ENCODE measurements at regions not wholly inside any gene's neighbourhood (a gene's known extent, or its start where the extent isn't known, plus 50 kb on each side); places are given as distances from the start of the nearest gene placed in this dataset.

GRCh38 chr11:133713406-133713805, 131.9 kb downstream of the SPATA19 start:
- TF ChIP-seq CTCF (IDR thresholded peaks at IDR 0.05): no peak
- TF ChIP-seq EP300 (IDR thresholded peaks at IDR 0.05): no peak
- no peak for TF ChIP-seq POLR2A (IDR thresholded peaks at IDR 0.05)
- no peak for TF ChIP-seq POLR2AphosphoS5 (IDR thresholded peaks at IDR 0.05)
- H3K36me3 ChIP-seq: no peaks in the 10 kb centered on the region
- no peaks in the 10 kb centered on the region for H3K27me3 ChIP-seq
- H3K4me1 ChIP-seq: no peaks in the 10 kb centered on the region
- no peak overlapping the region for H3K4me3 ChIP-seq
- no peak for DNase-seq (ENCODE audit: low spot score in 2 of 2)
- 90% methylated on average over 3 of the region's 3 CpGs for WGBS
- H3K27ac ChIP-seq: no peak overlapping the region
- no peaks in the 10 kb centered on the region for H3K9me3 ChIP-seq

GRCh38 chr11:133712051-133712560, 133.2 kb downstream of the SPATA19 start:
- H3K27me3 ChIP-seq: no peaks in the 10 kb centered on the region
- H3K36me3 ChIP-seq: no peaks in the 10 kb centered on the region
- no peak overlapping the region for H3K27ac ChIP-seq
- no peak overlapping the region for H3K4me3 ChIP-seq
- no peak for DNase-seq (ENCODE audit: low spot score in 2 of 2)
- WGBS: 17% methylated on average over 4 of the region's 4 CpGs
- no peaks in the 10 kb centered on the region for H3K9me3 ChIP-seq
- H3K4me1 ChIP-seq: no peaks in the 10 kb centered on the region
- TF ChIP-seq EP300 (IDR thresholded peaks at IDR 0.05): no peak
- TF ChIP-seq POLR2A (IDR thresholded peaks at IDR 0.05): no peak
- TF ChIP-seq CTCF (IDR thresholded peaks at IDR 0.05): no peak
- no peak for TF ChIP-seq POLR2AphosphoS5 (IDR thresholded peaks at IDR 0.05)

- Histone ChIP-seq H3K9me3 (no peaks in the 10 kb centered on the region), H3K36me3 (no peaks in the 10 kb centered on the region), H3K27ac (no peak overlapping the region), H3K4me1 (no peaks in the 10 kb centered on the region), H3K27me3 (no peaks in the 10 kb centered on the region), H3K4me3 (no peak overlapping the region)
- no peak for DNase-seq (ENCODE audit: low spot score in 2 of 2)
- no peak for TF ChIP-seq POLR2AphosphoS5 (IDR thresholded peaks at IDR 0.05)
- TF ChIP-seq CTCF (IDR thresholded peaks at IDR 0.05): no peak
- TF ChIP-seq EP300 (IDR thresholded peaks at IDR 0.05): no peak
- TF ChIP-seq POLR2A (IDR thresholded peaks at IDR 0.05): no peak
- 41% methylated on average over 4 of the region's 4 CpGs for WGBS
Measured at GRCh38 chr11:133711545-133711944, 133.8 kb downstream of the SPATA19 start.

GRCh38 chr11:133710681-133711240, 134.6 kb downstream of the SPATA19 start:
- no peak for DNase-seq (ENCODE audit: low spot score in 2 of 2)
- Histone ChIP-seq H3K27me3 (no peaks in the 10 kb centered on the region), H3K27ac (no peak overlapping the region), H3K4me3 (no peak overlapping the region), H3K4me1 (no peaks in the 10 kb centered on the region), H3K9me3 (no peaks in the 10 kb centered on the region), H3K36me3 (no peaks in the 10 kb centered on the region)
- WGBS: 84% methylated on average over 4 of the region's 4 CpGs
- TF ChIP-seq POLR2AphosphoS5 (IDR thresholded peaks at IDR 0.05): no peak
- no peak for TF ChIP-seq POLR2A (IDR thresholded peaks at IDR 0.05)
- no peak for TF ChIP-seq EP300 (IDR thresholded peaks at IDR 0.05)
- no peak for TF ChIP-seq CTCF (IDR thresholded peaks at IDR 0.05)

GRCh38 chr11:133710241-133710640, 135.1 kb downstream of the SPATA19 start:
- no peak overlapping the region for H3K4me3 ChIP-seq

More at GRCh38 chr11:133710241-133710640, 135.1 kb downstream of the SPATA19 start:
- Histone ChIP-seq H3K9me3 (no peaks in the 10 kb centered on the region), H3K27me3 (no peaks in the 10 kb centered on the region), H3K4me1 (no peaks in the 10 kb centered on the region), H3K27ac (no peak overlapping the region), H3K36me3 (no peaks in the 10 kb centered on the region)
- WGBS: 94% methylated on average over 3 of the region's 3 CpGs
- no peak for TF ChIP-seq POLR2AphosphoS5 (IDR thresholded peaks at IDR 0.05)
- no peak for TF ChIP-seq CTCF (IDR thresholded peaks at IDR 0.05)
- no peak for TF ChIP-seq POLR2A (IDR thresholded peaks at IDR 0.05)
- TF ChIP-seq EP300 (IDR thresholded peaks at IDR 0.05): no peak
- no peak for DNase-seq (ENCODE audit: low spot score in 2 of 2)

All from suprapubic skin (tissue), 4 donors.